ENCODE measurements at regions not wholly inside any gene's neighbourhood (a gene's known extent, or its start where the extent isn't known, plus 50 kb on each side); places are given as distances from the start of the nearest gene placed in this dataset.

DNA sequence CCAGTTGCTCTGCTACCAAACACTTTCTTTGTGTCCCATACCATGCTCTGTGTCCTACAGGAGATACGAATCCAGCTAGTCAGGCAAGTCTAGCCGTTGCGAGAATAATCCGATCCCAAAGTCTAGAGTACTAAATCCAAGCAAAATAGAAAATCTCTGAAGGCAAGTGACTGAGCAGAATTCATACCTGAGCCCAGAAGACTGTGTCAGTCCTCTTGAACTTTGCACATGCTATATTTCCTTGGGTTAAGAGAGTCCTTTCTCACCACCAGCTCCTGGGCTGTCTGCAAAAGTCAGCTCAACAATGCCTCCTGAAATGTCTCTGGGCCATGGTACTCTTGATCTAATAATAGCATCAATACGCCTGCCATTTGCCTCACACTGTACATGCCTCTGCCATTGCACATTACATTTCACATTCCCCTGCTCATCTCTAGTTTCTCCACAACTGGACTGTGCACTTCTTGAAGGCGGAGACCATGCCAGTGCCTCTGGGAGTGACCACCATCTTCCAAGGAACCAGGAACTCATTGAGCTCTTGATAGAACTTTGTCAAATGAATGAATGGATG is 265.8 kb upstream of the ID2 start:
- DNase-seq, result peak in 2 of 3 donors; percentile 18 to 38

DNA sequence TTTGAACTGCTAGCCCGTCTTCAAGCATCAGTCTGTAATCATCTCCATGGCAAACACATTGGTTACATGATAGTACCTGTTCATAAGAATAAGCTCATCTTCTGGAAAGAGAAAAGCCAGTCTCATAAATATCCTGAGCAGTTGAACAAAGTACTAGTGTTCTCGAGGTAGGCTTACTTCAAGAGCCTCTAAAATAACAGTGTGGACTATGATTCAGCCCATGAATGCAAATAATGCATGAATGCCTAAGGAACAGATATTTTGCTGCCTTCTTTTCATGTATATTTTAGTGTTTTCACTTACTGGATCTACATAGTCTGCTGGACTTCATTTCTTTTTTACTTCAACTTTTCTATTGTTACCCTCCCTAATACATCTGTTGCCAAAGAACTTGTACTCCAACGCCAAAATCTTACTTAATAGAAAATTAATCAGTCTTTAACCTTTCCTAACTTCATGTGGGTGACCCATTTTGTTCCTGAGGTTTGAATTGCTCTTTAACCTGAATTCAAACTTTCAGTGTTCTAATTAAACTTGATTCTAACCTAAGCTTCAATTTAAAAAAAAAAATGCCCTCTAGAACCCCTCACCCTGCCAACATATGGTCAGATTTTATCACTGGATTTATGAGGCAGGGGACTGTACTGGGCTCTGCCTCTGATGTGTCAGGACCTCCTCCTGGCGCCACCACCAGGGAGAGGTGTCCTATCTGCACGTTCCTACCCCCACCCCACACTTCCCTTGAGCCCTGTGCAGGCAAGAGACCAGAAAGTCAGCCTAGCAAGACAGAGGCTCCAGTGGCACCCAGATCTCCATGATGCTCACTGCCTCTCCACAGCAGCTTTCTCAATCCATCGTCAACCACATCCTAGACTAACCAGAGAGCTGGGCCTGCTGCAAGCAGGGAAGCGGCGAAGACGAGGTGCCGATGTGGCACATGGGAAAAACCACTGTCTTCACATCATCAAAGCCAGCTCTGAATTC is 264.7 kb upstream of the ID2 start:
- DNase-seq, result no peak

GRCh38 chr2:8418721-8419120 is 263.1 kb upstream of the ID2 start:
- DNase-seq, result peak in 1 of 3 donors; percentile 84

GRCh38 chr2:8421658-8422449 is 260.0 kb upstream of the ID2 start:
- DNase-seq, result no peak

- no peak for DNase-seq
These were observed 259.4 kb upstream of the ID2 start for GRCh38 chr2:8422450-8422800.

- DNase-seq, result no peak
These were observed 256.6 kb upstream of the ID2 start for GRCh38 chr2:8424997-8425900.

DNA sequence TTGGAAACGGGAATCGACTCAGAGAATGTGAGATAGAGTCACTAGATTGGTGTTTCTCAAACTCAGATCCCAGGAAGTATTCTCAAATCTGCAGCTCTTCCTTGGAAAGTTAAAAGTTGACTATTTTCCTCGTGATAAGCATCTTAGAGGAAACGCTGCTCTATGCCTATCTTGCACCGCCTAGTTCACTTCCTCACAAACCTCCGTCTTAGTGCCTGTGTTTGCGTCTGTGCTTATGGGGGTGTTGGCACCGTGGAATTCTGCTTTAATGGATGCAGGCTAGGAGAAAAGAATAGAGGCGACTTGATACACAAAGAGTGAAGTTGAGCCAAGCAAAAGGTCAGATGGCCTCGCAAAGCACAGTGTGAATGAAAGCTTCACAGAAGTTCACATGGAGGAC is 255.3 kb upstream of the ID2 start:
- DNase-seq, result no peak

GRCh38 chr2:8427211-8427610 is 254.6 kb upstream of the ID2 start:
- DNase-seq, result no peak

DNA sequence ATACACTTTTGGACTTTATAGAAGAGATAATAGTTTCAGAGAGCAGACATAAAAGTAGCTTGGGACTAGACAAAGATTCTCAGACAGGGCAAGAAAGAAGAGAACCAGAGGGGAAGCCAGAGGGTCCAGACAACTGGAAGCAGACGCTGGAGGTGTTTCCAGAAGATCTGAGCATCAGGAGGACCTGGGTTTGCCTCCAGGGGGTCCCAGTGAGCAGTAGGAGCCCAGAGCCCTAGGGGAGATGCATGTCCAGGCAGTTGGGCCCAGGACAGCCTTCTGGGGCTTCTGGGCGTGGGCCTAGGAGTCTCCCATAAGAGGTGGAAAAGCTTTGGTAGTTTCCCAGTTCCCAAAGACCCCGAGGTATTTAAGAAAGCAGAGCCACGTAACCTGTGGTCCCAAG is 251.2 kb upstream of the ID2 start:
- no peak for DNase-seq

DNA sequence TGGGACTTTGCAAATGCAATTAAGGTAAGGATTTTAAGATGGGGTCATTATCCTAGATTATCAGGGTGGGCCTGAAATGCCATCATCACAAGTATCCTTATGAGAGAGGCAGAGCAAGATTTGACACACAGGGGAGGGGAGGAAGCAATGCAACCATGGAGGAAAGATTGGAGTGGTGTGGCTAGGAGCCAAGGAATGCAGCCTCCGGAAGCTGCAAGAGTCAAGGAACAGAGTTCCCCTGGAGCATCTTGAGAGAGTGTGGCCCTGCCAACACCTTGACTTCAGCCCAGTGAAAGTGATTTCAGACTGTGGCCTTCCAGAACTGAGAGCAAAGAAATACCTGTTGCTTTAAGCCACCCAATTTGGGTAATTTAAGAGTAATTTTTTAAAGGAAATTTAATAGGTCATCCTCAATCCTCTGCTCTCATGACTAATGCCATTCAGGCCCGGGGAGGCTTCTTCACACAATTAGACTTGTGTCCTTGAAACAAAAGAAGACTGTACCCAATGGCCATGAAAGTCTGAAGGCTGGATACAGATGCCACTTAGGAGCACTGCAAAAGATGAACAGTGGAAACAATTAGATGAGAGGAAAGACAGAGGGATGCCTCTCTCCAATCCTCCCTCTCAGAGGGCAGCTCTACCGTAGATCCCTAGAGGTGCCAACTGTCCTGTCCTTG is 250.3 kb upstream of the ID2 start:
- no peak for DNase-seq

- DNase-seq, result no peak
These were observed 249.0 kb upstream of the ID2 start for GRCh38 chr2:8432706-8433336.

DNA sequence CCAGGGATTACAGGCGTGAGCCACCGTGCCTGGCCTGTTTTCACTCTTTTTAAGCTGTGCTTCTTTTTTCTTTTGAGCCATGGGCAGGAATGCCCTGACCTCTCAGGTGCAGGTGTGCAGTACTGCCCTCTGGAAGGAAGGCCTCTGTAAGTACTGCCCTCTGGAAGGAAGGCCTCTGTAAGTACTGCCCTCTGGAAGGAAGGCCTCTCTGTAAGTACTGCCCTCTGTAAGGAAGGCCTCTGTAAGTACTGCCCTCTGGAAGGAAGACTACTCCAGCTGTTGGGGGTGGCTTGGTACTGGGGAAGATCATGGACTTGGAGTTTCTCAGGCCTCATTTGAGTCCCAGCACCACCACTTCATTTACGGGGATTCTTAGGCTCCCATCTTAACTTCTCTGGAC is 248.5 kb upstream of the ID2 start:
- no peak for DNase-seq

GRCh38 chr2:8435608-8436007 is 246.2 kb upstream of the ID2 start:
- DNase-seq, result peak in 1 of 3 donors; percentile 34

DNA sequence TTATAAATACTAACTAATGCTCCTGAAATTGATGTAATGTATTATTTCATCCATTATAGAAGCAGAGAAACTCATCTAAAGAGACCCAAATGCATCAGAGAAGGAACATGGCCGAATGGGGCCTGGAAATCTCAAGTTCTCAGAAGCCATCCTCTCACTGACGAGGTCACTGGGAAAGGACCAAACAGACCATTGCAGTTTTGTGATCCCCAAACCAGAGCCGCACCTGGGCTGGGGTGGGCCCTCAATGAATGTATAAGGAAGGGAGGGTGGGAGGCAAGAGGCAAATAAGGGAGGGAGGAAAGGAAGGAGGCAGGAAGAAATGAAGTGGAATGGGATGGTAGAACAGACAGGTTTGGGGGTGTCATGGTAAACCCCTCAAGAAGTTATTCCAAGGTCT is 245.3 kb upstream of the ID2 start:
- DNase-seq, result no peak

GRCh38 chr2:8437228-8437948 is 244.5 kb upstream of the ID2 start:
- DNase-seq, result peak; percentile 46 to 70 (median 47)

DNA sequence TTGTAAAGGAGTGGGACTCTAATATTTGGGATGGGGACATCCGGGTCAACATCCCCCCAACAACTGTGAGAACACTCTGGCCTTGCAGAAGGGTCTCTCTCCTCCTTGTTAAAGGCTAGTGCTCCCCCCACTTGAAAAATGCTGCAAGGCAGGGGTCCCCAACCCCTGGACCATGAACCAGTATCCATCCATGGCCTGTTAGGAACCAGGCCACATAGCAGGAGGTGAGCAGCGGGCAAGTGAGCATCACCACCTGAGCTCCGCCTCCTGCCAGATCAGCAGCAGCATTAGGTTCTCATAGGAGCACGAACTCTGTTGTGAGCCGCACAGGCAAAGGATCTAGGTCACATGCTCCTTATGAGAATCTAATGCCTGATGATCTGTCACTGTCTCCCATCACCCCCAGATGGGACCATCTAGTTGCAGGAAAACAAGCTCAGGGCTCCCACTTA is 243.9 kb upstream of the ID2 start:
- DNase-seq, result no peak

DNA sequence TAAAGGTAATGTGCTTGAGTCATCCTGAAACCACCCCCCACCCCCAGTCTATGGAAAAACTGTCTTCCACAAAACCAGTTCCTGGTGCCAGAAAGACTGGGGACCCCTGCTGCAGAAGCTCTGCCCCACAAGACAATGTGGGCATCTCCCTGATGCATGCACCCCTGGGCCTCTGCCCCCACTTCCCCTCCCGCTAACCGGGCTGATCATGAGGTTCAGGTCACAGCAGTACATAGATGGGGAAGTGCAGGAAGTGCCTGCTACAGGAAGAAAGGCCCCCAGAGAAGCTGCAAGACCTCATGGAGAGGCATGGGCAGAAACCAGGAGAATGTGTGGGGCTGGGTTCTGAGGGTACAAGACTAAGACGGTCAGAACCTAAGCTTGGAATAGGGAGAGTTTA is 243.4 kb upstream of the ID2 start:
- no peak for DNase-seq

- no peak for DNase-seq
These were observed 242.9 kb upstream of the ID2 start for GRCh38 chr2:8438996-8439395.

GRCh38 chr2:8440029-8440778 is 241.7 kb upstream of the ID2 start:
- DNase-seq, result no peak
